K562 (cell line): ENCODE measurements at regions not wholly inside any gene's neighbourhood (a gene's known extent, or its start where the extent isn't known, plus 50 kb on each side); places are given as distances from the start of the nearest gene placed in this dataset.

Source experiments
- ATAC-seq: fragments of 200-7000 bp; cut with Tn5 transposase; 3 replicates; pipeline ENCODE4 v1.9.1; 2020; ENCODE audit warnings: moderate library complexity
- BruUV-seq: library from RNA; stranded (reverse); fragments of 400-500 nt; replicated peaks from 2 replicates; lab custom pipeline; 2021; lab: Mats Ljungman, UMichigan
- CTCF ChIA-PET: fragments of 300-600 bp; formaldehyde crosslinking; extraction: SDS; loops from one replicate; lab custom pipeline; 2021; ENCODE audit warnings: low intra/inter-chr PET ratio; lab: Yijun Ruan, JAX
- POLR2A ChIA-PET: fragments of 300-600, 350-650 bp; sonication (Branson Sonifier 250); formaldehyde crosslinking; extraction: SDS; loops from one replicate; lab custom pipeline; 2021; ENCODE audit warnings: antibody characterized with exemption, inconsistent platforms; lab: Yijun Ruan, JAX
- DNase-seq, 4 experiments: peaks; one replicate each; pipeline versions ENCODE4 v3.0.0 to v3.0.0-alpha.2; 2011 to 2018; ENCODE audit warnings: low spot score in 3 of 4, mixed read lengths in 3 of 4; ENCODE audit errors: extremely low read depth in 1 of 4
- FAIRE-seq: peaks from 2 replicates; lab custom pipeline; 2011; peaks lifted over from hg19 to GRCh38; lab: Jason Lieb, UNC
- H2AFZ ChIP-seq: 2 replicates; pipeline ENCODE4 v1.6.0; 2011; ENCODE audit warnings: low read depth, low read length, control low read depth, inconsistent platforms
- H3K27ac ChIP-seq: fragments of 200-600 bp; 3 replicates; pipeline ENCODE4 v1.8.0; 2011; ENCODE audit warnings: low read depth, mild to moderate bottlenecking, control low read depth, inconsistent platforms, low read length, moderate library complexity, mixed read lengths; ENCODE audit errors: extremely low read depth
- H3K27me3 ChIP-seq, 2 experiments: fragments of 300-600 bp in 1 of 2; 2 replicates in 1 of 2; 3 replicates in 1 of 2; pipeline versions ENCODE4 v1.6.0 to v1.8.0; 2011; ENCODE audit warnings: inconsistent platforms in 2 of 2, low read length in 2 of 2, mild to moderate bottlenecking in 1 of 2, mixed read lengths in 1 of 2, moderate library complexity in 1 of 2; ENCODE audit not compliant: control insufficient read depth in 2 of 2, insufficient read depth in 2 of 2
- H3K36me3 ChIP-seq: fragments of 300-600 bp; 3 replicates; pipeline ENCODE4 v1.8.0; 2011; ENCODE audit warnings: mild to moderate bottlenecking, low read length, inconsistent platforms; ENCODE audit not compliant: control insufficient read depth, insufficient read depth
- H3K4me1 ChIP-seq, 2 experiments: fragments of 200-600 bp in 1 of 2; replicated peaks in 1 of 2; 2 replicates in 1 of 2; 3 replicates in 1 of 2; pipeline versions ENCODE4 v1.5.1 to v1.8.0; 2011; ENCODE audit warnings: inconsistent platforms in 2 of 2, low read length in 2 of 2, mild to moderate bottlenecking in 1 of 2, mixed read lengths in 1 of 2, moderate library complexity in 1 of 2; ENCODE audit not compliant: control insufficient read depth in 2 of 2, insufficient read depth in 2 of 2
- H3K4me2 ChIP-seq: 2 replicates; pipeline ENCODE4 v1.6.1; 2011; ENCODE audit warnings: low read length, control low read depth, inconsistent platforms, mixed read lengths; ENCODE audit not compliant: insufficient read depth
- H3K4me3 ChIP-seq: fragments of 200-600 bp; sonication (generic), shearing (Covaris generic); 2 replicates; pipeline ENCODE4 v1.5.1; 2016; ENCODE audit warnings: control low read depth, inconsistent platforms
- H3K79me2 ChIP-seq: fragments of 200-600 bp; 3 replicates; pipeline ENCODE4 v1.8.0; 2011; ENCODE audit warnings: low read length, inconsistent platforms; ENCODE audit not compliant: control insufficient read depth, insufficient read depth
- H3K9ac ChIP-seq, 2 experiments: 2 replicates each; pipeline versions ENCODE4 v1.6.0 to v1.6.1; 2011; ENCODE audit warnings: low read depth in 2 of 2, low read length in 2 of 2, control low read depth in 1 of 2, inconsistent platforms in 1 of 2, mild to moderate bottlenecking in 1 of 2, mixed read lengths in 1 of 2; ENCODE audit not compliant: insufficient read depth in 1 of 2
- H3K9me1 ChIP-seq: one replicate; pipeline ENCODE4 v1.6.0; 2011; ENCODE audit warnings: inconsistent platforms, mild to moderate bottlenecking, low read length, moderate library complexity; ENCODE audit not compliant: control insufficient read depth, insufficient read depth
- H3K9me3 ChIP-seq: replicated peaks from 2 replicates; pipeline ENCODE4 v1.5.1; 2011; ENCODE audit warnings: low read depth, low read length, inconsistent platforms; ENCODE audit not compliant: control insufficient read depth, insufficient read depth
- H4K20me1 ChIP-seq: replicated peaks from 2 replicates; pipeline ENCODE4 v1.6.1; 2011; ENCODE audit warnings: low read length, inconsistent platforms, mixed read lengths; ENCODE audit not compliant: control insufficient read depth, insufficient read depth
- BDP1 ChIP-seq: IDR thresholded peaks from 3 replicates; pipeline ENCODE4 v1.6.1; 2011; ENCODE audit not compliant: insufficient read length, insufficient read depth
- CBFA2T3 ChIP-seq: fragments of 450-650 bp; IDR thresholded peaks from 2 replicates; pipeline ENCODE4 v1.6.1; 2017
- CREB5 ChIP-seq: fragments of 250-450 bp; sonication (Bioruptor Pico); IDR thresholded peaks from 2 replicates; pipeline ENCODE4 v1.5.0; 2020; ENCODE audit warnings: mild to moderate bottlenecking
- GTF2F1 ChIP-seq: IDR thresholded peaks from 2 replicates; pipeline ENCODE4 v1.6.1; 2011; ENCODE audit warnings: low read depth, low read length, improper control_type of control experiment
- KHSRP ChIP-seq: fragments of 450-650 bp; IDR thresholded peaks from 2 replicates; pipeline ENCODE4 v1.6.1; 2017
- MAFF ChIP-seq: IDR thresholded peaks from 2 replicates; pipeline ENCODE4 v1.6.1; 2012; ENCODE audit warnings: low read length, improper control_type of control experiment
- PHF21A ChIP-seq: fragments of 450-650 bp; IDR thresholded peaks from 2 replicates; pipeline ENCODE4 v1.6.1; 2017; ENCODE audit warnings: low read depth, borderline replicate concordance
- RBM22 ChIP-seq: fragments of 200-400 bp; formaldehyde crosslinking; IDR thresholded peaks from 2 replicates; pipeline ENCODE4 v1.6.1; 2018; ENCODE audit warnings: low read length, low read depth; ENCODE audit not compliant: poor library complexity, severe bottlenecking
- ZFP36 ChIP-seq: fragments of 150-350 bp; IDR thresholded peaks from 2 replicates; pipeline ENCODE4 v1.6.1; 2018; ENCODE audit warnings: low read length, low read depth; ENCODE audit not compliant: partially characterized antibody
- whole genome bisulfite sequencing: fragments of 100-300 bp; shearing (Covaris generic); methylation state at CpG from one replicate; pipeline ENCODE4 v1.1.6; 2016; ENCODE audit warnings: low coverage, mixed read lengths; ENCODE audit not compliant: insufficient coverage; ENCODE audit errors: missing lambda C conversion rate; 5-methylcytosine and 5-hydroxymethylcytosine counted together
- in situ Hi-C: fragments of 300-500 bp; cut with MboI; formaldehyde crosslinking; loops from 4 replicates; pipeline ENCODE4 v1.15.0; 2018; ENCODE audit warnings: inconsistent platforms, mixed read lengths
- intact Hi-C: fragments of 100-400 bp; cut with micrococcal nuclease; formaldehyde crosslinking; loops from 2 replicates; pipeline ENCODE4 v1.14.2; 2022
- TF ChIP-seq, protein P1 (sequence below): fragments of 450-650 bp; IDR thresholded peaks from 2 replicates; pipeline ENCODE4 v1.6.1; 2014; ENCODE audit warnings: low read depth, mild to moderate bottlenecking, moderate library complexity, borderline replicate concordance
- TF ChIP-seq, protein P2 (sequence below): sonication (generic); formaldehyde crosslinking; IDR thresholded peaks from 2 replicates; pipeline ENCODE4 v1.4.0; 2020; ENCODE audit warnings: mild to moderate bottlenecking, missing genetic modification reagents
- TF ChIP-seq, protein P3 (sequence below): fragments of 200-400 bp; formaldehyde crosslinking; IDR thresholded peaks from 2 replicates; pipeline ENCODE4 v1.6.1; 2017; ENCODE audit warnings: mild to moderate bottlenecking, low read depth, low read length, moderate library complexity

DNA sequence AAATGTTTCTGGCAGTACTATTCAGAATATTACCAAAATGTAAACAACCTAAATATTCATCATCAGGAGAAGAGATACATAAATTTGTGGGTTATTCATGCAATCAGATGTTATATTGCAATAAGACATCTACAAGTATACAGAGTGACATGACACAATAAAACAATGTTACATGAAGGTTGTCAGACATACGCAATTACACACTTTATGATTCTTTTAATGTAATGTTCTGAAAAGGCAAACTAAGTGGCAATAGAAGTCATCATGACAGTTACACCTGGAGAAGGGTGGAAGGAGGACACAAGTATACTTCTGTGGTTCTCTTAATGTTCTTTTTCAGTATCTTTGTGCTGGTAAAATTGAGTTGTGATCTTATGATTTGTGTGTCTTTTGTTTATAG lies 95.8 kb upstream of the PRR20A start (continued):
- TF ChIP-seq, protein P1, sequence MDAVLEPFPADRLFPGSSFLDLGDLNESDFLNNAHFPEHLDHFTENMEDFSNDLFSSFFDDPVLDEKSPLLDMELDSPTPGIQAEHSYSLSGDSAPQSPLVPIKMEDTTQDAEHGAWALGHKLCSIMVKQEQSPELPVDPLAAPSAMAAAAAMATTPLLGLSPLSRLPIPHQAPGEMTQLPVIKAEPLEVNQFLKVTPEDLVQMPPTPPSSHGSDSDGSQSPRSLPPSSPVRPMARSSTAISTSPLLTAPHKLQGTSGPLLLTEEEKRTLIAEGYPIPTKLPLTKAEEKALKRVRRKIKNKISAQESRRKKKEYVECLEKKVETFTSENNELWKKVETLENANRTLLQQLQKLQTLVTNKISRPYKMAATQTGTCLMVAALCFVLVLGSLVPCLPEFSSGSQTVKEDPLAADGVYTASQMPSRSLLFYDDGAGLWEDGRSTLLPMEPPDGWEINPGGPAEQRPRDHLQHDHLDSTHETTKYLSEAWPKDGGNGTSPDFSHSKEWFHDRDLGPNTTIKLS = no peak
- TF ChIP-seq CBFA2T3 = no peak
- no peak for TF ChIP-seq KHSRP

DNA sequence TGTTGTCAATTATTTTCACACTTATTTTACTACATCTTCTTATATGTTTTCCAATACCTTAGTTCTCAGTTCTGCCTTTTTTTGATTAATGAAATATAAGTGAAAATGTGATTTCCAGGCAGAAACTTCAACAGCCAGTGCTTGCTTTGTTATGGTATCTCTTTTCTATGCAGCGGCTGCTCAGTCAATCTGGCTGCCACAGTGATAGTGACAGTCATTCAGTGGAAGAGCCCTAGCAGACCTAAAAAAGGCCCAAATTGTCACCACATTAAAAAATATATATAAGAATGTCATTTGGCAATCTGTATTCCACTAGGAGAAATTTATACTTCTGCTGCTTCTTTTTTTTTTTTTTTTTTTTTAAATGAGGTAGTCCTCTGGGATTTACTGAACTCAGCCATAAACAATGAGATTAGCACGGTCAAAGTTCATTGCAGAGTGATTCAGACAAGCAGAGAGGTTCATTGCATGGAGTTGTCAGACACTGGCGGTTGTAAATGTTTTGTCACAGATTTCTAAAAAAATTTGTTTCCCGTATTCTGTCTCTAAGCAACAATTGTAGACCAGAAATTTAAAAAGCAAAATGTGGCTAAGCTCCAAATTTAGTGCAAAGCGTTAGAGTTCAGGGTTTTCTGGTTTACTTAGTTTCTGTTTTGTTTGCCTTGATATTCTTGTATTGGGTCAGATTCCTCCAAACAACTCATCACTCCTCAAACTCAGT lies 94.7 kb upstream of the PRR20A start:
- CTCF ChIA-PET = no interaction called here
- Histone ChIP-seq H3K4me2 (no peak overlapping the region), H4K20me1 (no peaks in the 10 kb centered on the region), H3K36me3 (no peaks in the 10 kb centered on the region), H3K9me1 (no peaks in the 10 kb centered on the region), H3K27ac (no peak overlapping the region), H3K79me2 (no peaks in the 10 kb centered on the region), H2AFZ (no peak overlapping the region), H3K9me3 (no peaks in the 10 kb centered on the region), H3K4me1 (no peaks in the 10 kb centered on the region), H3K9ac (no peak overlapping the region), H3K4me3 (no peak overlapping the region), H3K27me3 (no peaks in the 10 kb centered on the region)
- in situ Hi-C loops = no loop called here
- ATAC-seq = no peak
- DNase-seq = no peak
- intact Hi-C loops = no loop called here
- BruUV-seq = no TSS peak
- FAIRE-seq = no peak
- 2% methylated on average over 5 of the region's 5 CpGs for WGBS
- POLR2A ChIA-PET = no interaction called here
- TF ChIP-seq PHF21A (no peak), RBM22 (no peak), ZFP36 (no peak), BDP1 (no peak), GTF2F1 (no peak), MAFF (no peak), CREB5 (CRISPR knock-in tag) (no peak)
- TF ChIP-seq, protein P2, sequence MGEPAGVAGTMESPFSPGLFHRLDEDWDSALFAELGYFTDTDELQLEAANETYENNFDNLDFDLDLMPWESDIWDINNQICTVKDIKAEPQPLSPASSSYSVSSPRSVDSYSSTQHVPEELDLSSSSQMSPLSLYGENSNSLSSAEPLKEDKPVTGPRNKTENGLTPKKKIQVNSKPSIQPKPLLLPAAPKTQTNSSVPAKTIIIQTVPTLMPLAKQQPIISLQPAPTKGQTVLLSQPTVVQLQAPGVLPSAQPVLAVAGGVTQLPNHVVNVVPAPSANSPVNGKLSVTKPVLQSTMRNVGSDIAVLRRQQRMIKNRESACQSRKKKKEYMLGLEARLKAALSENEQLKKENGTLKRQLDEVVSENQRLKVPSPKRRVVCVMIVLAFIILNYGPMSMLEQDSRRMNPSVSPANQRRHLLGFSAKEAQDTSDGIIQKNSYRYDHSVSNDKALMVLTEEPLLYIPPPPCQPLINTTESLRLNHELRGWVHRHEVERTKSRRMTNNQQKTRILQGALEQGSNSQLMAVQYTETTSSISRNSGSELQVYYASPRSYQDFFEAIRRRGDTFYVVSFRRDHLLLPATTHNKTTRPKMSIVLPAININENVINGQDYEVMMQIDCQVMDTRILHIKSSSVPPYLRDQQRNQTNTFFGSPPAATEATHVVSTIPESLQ (CRISPR knock-in tag) = no peak
- TF ChIP-seq, protein P3, sequence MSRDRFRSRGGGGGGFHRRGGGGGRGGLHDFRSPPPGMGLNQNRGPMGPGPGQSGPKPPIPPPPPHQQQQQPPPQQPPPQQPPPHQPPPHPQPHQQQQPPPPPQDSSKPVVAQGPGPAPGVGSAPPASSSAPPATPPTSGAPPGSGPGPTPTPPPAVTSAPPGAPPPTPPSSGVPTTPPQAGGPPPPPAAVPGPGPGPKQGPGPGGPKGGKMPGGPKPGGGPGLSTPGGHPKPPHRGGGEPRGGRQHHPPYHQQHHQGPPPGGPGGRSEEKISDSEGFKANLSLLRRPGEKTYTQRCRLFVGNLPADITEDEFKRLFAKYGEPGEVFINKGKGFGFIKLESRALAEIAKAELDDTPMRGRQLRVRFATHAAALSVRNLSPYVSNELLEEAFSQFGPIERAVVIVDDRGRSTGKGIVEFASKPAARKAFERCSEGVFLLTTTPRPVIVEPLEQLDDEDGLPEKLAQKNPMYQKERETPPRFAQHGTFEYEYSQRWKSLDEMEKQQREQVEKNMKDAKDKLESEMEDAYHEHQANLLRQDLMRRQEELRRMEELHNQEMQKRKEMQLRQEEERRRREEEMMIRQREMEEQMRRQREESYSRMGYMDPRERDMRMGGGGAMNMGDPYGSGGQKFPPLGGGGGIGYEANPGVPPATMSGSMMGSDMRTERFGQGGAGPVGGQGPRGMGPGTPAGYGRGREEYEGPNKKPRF = no peak
